Type B pancreatic cell (in vitro differentiated cells): ENCODE measurements at regions not wholly inside any gene's neighbourhood (a gene's known extent, or its start where the extent isn't known, plus 50 kb on each side); places are given as distances from the start of the nearest gene placed in this dataset.

Source experiments
- DNase-seq: peaks from one replicate; pipeline ENCODE4 v3.0.0; 2021; ENCODE audit warnings: mixed read lengths; ENCODE audit not compliant: unreplicated experiment; ENCODE audit errors: extremely low spot score
- H3K27ac Mint-ChIP-seq: 2 replicates; pipeline ENCODE4 v1.8.0; 2021; ENCODE audit warnings: mild to moderate bottlenecking, mixed read lengths
- H3K27me3 Mint-ChIP-seq: 2 replicates; pipeline ENCODE4 v1.8.0; 2021; ENCODE audit warnings: mixed read lengths
- H3K36me3 Mint-ChIP-seq: 2 replicates; pipeline ENCODE4 v1.8.0; 2021; ENCODE audit warnings: mixed read lengths
- H3K4me1 Mint-ChIP-seq: one replicate; pipeline ENCODE4 v1.8.0; 2021; ENCODE audit warnings: mixed read lengths; ENCODE audit not compliant: unreplicated experiment
- H3K4me3 Mint-ChIP-seq: 2 replicates; pipeline ENCODE4 v1.8.0; 2021; ENCODE audit warnings: mild to moderate bottlenecking, mixed read lengths
- H3K9me3 Mint-ChIP-seq: 2 replicates; pipeline ENCODE4 v1.8.0; 2021; ENCODE audit warnings: mixed read lengths
- CTCF ChIP-seq: fragments of 200-600 bp; sonication (generic); conservative IDR thresholded peaks from 2 replicates; pipeline ENCODE4 v1.5.0; 2021; ENCODE audit warnings: antibody characterized with exemption, mild to moderate bottlenecking

GRCh38 chr5:165538065-165538464, 2032.6 kb downstream of the MAT2B start:
- no peak for DNase-seq
- Mint-ChIP-seq H3K4me3 (no peak overlapping the region), H3K27me3 (no peaks in the 10 kb centered on the region), H3K4me1 (no peaks in the 10 kb centered on the region), H3K36me3 (no peaks in the 10 kb centered on the region), H3K9me3 (no peaks in the 10 kb centered on the region), H3K27ac (no peak overlapping the region)
- no peak for TF ChIP-seq CTCF

DNA sequence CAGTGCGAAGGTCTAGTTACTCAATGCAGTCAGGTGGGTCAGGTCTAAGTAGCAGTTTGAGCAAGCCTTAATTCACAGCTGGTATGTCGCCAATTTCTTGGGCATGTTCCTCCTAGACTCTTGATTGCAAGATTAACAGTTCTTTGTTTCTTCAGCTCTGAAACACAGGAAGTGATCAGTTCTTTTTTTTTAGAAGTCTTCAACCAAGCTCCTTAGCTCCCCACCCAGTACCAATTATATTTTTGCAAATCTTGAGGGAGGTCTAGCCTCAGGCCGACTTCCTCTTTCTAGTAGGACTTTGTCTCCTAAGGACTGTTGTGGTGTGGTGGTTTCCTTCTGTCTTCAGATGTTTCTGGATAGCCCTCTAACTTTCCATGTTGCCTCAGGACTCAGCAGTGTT, 2054.2 kb downstream of the MAT2B start:
- Mint-ChIP-seq H3K36me3 (no peaks in the 10 kb centered on the region), H3K9me3 (no peaks in the 10 kb centered on the region), H3K4me3 (no peak overlapping the region), H3K4me1 (no peaks in the 10 kb centered on the region), H3K27ac (no peak overlapping the region), H3K27me3 (no peaks in the 10 kb centered on the region)
- TF ChIP-seq CTCF = no peak
- no peak for DNase-seq

GRCh38 chr5:165560648-165561047, 2055.2 kb downstream of the MAT2B start:
- no peaks in the 10 kb centered on the region for H3K27me3 Mint-ChIP-seq
- H3K27ac Mint-ChIP-seq = no peak overlapping the region
- H3K4me3 Mint-ChIP-seq = no peak overlapping the region
- H3K4me1 Mint-ChIP-seq = no peaks in the 10 kb centered on the region
- no peaks in the 10 kb centered on the region for H3K9me3 Mint-ChIP-seq
- H3K36me3 Mint-ChIP-seq = no peaks in the 10 kb centered on the region
- DNase-seq = no peak
- no peak for TF ChIP-seq CTCF

DNA sequence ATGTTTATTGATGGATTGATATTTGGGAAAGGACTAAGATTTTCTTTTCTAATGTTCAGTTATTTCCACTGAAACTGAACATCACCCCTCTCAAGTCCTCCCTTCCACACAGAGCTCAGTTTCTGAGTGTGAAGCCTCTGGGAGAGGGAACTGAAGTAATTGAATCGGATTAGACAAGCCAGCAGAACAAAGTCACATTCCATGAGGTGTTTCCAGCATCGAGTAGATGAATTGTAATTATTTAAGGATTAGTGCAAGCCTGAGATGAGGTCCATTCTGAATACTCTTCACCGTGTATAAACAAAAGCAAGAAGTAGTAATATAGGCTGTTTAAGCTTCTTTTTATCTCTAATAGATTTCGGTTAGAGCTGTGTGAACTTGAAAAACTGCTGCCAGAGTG, 2060.5 kb downstream of the MAT2B start:
- no peak overlapping the region for H3K4me3 Mint-ChIP-seq
- no peaks in the 10 kb centered on the region for H3K36me3 Mint-ChIP-seq
- no peaks in the 10 kb centered on the region for H3K4me1 Mint-ChIP-seq
- no peak for TF ChIP-seq CTCF
- H3K9me3 Mint-ChIP-seq = peaks cover 9% of the 10 kb centered on the region
- no peaks in the 10 kb centered on the region for H3K27me3 Mint-ChIP-seq
- DNase-seq = no peak
- no peak overlapping the region for H3K27ac Mint-ChIP-seq

GRCh38 chr5:165569551-165569950, 2064.1 kb downstream of the MAT2B start:
- no peak for DNase-seq
- Mint-ChIP-seq H3K36me3 (no peaks in the 10 kb centered on the region), H3K27ac (no peak overlapping the region), H3K9me3 (peaks cover 14% of the 10 kb centered on the region), H3K27me3 (no peaks in the 10 kb centered on the region), H3K4me3 (no peak overlapping the region), H3K4me1 (no peaks in the 10 kb centered on the region)
- TF ChIP-seq CTCF = no peak

- no peaks in the 10 kb centered on the region for H3K36me3 Mint-ChIP-seq
Measured at GRCh38 chr5:165573445-165573844, 2068.0 kb downstream of the MAT2B start.

More at GRCh38 chr5:165573445-165573844, 2068.0 kb downstream of the MAT2B start:
- TF ChIP-seq CTCF = no peak
- H3K27ac Mint-ChIP-seq = no peak overlapping the region
- no peak overlapping the region for H3K4me3 Mint-ChIP-seq
- no peaks in the 10 kb centered on the region for H3K27me3 Mint-ChIP-seq
- no peaks in the 10 kb centered on the region for H3K4me1 Mint-ChIP-seq
- H3K9me3 Mint-ChIP-seq = peaks cover 14% of the 10 kb centered on the region
- no peak for DNase-seq
